GM21423 (cell line): ENCODE measurements at regions not wholly inside any gene's neighbourhood (a gene's known extent, or its start where the extent isn't known, plus 50 kb on each side); places are given as distances from the start of the nearest gene placed in this dataset.

ENCODE experiments used
- ATAC-seq: cut with Tn5 transposase; IDR thresholded peaks from one replicate; pipeline ENCODE4 v1.9.1; 2021; ENCODE audit warnings: mild to moderate bottlenecking, moderate library complexity; ENCODE audit not compliant: unreplicated experiment

DNA sequence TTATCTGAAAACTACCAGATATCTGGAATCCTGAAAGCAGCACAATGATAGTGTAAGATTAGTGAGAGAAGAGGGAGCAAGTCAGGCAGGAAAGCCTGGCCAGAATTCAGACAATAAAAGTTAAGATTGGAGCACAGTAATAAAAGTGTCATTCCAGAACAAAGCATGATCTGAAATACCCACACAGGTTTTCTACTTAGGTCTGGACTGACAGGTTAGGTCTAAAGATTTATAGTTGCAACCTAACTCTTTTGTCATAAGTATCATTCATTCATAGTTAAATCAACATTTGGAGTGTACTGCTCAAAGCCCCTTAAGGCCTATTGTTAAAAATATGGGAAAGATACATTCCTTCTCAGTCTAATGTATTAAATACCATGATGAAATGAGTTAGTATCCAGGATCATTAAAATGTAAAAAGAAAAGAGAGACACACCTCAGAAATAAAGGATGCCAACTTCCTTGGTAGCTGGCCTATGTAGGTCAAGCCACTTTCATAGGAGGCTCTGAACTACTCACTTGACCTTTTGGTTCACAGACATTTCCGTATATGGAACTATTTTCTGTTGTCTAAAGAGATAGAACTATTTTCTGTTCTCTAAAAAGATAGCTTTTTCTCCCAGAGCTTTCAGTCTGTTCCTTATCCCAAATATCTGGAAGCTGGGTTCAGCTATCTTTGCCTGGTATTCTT is 105.2 kb downstream of the FAS start:
- ATAC-seq = no peak

DNA sequence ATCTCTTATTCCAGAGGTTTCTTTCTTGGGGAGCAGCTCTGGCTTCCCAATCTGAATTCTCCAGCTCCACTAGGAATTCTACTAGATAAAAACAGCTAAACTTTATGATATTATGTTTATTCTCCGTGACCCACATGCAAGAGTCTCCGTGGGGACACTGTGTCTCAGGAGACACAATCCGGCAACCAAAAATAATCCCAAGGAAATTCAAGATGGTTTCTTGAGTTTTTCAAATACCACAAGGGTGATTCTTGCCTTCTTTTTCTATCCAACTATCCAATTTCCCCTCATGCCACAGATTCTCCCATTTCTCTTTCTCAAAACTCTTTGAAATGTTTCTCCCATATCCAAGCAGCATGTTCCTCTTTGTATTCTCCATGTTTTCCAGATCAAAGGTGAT is 103.1 kb downstream of the FAS start:
- ATAC-seq = no peak

DNA sequence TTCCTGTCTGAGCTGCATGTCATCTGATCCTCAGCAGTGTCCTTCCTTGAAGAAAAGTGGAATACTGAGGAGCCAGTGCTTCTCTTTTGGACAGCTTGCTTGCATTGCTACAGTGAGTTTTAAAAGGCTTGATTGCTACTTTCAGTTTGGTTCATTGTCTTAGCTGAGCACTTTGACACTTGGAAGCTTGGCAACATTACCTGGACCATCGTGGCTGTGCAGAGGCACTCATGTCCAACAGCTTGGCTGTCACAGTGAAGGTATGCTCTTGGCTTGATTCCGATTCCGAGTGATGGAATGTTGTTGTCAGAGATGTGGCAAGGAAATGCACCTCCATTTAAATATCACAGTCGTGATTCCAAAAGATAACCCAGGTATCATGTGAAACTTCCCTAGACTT is 102.4 kb downstream of the FAS start:
- ATAC-seq = no peak

DNA sequence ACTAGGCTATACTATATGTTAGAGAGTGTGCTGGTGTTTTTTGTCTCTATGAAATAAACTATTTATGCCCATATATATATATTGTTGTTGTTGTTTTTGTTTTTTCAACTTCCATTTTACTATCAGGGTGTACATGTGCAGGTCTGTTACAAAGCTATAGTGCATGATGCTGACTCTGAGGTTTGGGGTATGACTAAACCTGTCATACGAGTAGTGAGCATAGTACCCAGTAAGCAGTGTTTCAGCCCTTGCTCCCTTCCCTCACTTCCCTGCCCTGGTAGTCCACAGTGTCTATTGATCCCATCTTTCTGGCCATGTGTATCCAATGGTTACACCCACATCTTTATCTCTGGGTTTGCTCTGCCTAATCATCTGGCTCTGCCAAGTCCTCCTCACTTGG is 101.8 kb downstream of the FAS start:
- ATAC-seq = no peak

DNA sequence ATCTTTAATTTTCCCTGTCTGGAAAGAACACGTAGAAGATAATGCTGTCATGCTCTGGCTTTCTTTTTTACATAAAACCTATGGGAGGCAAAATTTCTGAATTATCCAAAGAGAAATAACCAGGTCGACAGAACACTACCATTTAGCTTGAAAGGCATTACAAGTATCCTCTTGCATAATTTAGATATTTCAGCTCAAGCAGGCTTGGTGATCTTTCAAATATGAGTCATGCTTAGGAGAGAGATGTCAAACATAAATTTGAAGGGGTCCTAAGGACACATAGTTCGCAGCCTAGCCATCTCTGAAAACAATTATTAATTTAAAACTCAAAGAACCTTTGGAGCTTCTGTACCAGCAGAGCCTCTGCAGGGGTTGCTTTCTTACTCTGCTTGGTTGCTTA is 100.9 kb downstream of the FAS start:
- no peak for ATAC-seq

DNA sequence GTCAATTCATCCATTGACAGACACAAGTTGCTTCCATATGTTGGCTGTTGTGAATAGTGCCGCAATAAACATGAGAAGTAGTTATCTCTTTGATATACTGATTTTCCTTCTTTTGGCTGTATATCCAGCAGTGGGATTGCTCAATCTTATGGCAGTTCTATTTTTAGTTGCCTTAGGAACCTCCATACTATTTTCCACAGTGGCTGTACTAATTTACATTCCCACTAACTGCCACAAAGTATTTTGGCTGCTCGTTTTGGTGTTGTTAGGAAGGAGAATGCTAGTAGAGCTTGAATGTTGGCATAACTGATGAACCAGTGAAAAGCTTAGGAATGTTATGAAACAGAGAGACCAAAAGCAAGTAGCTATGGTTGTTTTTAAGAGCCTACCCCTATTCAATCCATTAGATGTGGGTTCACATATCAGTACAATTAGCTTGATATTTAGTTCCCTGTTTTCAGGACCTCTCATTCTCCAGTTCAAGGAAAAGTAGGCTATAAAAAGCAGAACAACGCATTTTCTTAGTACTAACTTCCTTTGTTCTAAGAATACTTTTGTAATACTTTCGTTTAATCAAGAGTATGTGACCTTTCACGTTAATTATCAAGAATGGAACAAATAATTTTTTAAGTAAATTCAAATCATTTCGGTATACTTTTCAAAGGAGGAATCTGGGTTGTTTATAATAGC is 100.3 kb downstream of the FAS start:
- ATAC-seq = no peak

DNA sequence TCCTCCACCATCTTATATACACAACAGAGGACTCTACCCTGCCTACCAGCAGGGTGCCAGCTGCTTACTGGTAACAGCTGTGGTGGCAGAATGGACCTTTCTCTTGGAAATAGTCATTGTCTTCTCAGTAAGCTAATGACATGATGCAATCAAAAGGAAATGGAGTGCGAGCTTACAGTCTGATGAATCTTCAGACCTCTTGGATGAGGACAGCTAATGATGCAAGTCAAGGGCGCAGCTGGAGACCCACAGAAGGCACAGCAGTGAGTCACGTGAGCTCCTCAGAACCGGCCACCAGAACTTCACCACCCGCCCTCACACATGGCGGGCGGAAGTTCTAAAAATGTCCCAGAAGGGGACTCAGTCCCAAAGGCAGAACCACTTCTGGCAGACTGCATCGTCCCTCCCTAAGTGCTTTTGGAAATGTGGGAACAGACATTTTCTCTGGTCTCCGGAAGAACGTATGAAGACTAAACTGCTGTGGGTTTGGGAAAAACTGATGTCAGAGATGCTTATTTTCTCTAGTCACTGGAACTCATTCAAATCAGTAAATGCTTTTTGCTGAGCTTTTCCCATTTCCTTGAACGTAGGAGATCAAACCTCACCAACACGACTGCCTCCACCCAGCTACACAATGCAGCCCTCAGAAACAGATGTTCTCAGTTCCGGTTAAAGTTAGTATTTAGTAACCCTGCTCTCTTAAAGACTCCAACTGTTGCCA is 96.4 kb downstream of the FAS start:
- ATAC-seq = no peak

DNA sequence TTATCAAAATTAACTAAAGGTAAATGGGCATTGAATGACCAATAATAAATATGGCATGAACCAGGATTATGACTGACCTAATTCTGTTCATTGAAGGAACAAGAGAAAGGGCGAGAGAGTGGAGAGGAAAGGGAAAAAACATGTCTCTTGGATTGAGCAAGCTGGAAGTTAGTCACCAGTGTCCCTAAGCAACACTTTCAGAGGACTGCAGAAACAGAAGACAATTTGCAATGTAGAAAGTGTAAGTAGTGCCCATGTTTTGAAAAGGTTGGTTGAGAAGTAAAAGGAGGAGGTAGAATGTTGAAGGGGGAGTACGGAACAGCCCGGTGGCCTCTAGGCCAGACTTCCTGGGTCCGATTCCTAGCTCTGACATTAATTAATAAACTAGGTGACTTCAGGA is 94.6 kb downstream of the FAS start:
- ATAC-seq = no peak

DNA sequence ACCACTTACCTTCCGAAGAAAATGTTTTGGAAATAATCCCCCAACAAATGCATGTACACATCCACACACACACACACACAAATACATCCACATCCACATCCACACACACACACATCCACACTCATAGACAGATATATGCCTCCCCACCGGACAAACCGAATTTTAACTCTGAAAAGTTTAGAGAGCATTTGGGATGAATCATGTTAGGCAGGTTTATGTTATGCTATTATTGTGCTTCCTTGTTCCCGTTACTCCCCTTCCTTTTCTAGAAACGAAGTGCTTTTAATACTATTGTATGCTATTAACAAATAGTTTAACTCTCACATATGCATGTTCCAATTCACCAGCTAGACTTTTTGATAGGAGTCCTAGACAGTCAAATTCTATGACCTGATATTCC is 91.5 kb downstream of the FAS start:
- ATAC-seq = no peak

DNA sequence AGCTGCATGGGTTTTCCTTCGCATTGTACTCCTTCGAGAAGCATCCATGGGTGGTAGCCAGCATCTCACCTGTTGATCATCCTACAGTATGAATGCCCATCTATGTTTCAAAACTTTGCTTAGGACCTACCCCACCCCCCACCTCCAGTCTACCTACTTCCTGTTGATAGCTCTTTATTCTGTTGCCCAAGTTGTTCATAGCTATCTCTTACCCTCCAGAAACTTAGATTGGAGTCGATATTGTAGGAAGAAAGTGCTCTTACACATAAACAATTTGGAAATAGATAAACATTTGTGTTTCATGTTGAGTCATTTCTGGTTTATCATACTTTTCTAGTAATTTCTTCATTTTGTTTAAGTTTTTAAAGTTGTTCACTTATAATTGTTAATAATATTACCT is 90.1 kb downstream of the FAS start:
- no peak for ATAC-seq

DNA sequence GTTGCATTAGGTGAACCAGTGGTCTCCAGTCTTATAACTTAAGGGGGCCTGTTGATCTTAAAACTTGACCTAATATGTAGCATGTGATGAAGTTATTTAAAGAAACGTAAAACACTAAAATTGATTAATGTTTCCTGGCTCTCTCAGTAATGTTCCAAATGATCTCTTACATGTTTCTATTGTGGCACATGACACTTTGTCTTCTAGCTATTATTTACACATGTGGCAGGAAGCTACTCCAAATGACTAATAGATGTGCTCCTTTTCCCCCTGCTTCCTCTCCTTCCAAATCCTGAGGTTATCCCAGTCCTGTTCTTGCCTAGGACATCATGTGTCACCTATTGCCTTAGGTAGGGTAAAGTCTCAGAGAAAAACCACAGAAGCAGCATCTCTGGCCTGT is 89.4 kb downstream of the FAS start:
- no peak for ATAC-seq

DNA sequence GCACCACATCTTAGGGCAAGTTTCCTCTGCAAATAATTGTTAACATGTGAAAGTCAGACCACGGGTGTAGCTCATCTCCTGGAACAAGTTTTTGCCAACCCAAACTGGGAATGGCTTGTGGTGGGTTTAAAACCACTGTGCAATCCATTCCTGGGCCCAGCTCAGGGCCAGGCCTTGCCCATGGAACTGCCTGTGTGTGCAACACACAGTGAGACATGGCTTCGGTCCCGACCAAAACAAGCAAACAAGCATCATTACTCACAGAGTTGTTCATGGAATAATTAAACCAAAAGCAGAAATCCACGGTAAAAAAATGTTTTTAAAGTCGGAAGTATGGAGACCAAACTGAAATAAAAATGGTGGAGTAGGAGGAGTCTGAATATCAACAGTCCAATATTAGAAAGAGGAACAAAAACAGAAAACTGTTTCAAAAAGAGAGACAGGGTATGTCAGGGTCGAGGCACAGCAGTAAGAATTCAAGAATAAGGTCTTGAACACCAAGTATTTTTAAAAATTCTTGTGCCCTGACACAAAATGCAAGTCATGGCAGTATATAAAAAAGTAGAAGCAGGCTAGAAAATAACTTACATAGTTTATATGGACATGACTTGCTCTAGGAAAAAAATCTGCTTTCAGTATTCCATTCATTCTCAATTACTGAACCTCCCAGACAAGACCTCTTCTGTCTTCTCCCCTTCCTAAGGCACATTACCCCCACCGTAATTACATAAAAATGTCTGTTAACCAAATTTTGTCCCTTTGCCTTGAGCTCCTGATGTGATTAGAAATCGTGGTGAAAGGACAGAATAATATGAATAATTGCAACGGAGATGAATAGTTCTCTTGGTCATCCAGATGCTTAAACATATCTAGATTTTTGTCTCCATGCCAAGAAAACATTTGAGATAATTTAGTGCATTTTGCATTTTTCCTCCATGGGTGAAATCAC is 88.4 kb downstream of the FAS start:
- ATAC-seq = no peak

DNA sequence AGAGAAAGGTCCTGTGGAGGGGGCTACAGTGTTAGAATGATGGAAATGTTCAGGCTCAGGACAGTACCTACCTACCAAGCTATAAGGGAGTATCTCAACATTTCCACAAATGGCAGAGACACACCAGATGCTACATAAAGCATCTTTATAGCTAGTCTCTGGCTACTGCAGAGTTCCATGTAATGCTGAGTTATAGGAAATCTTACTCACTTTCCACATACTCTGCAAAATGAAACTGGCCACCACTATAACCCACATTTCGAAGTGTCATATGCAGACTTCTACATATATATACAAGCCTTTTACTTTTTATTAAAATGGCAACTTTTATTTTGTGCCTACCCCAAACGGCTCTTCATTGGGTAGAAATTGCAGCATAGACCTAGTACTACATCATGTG is 85.5 kb downstream of the FAS start:
- no peak for ATAC-seq

DNA sequence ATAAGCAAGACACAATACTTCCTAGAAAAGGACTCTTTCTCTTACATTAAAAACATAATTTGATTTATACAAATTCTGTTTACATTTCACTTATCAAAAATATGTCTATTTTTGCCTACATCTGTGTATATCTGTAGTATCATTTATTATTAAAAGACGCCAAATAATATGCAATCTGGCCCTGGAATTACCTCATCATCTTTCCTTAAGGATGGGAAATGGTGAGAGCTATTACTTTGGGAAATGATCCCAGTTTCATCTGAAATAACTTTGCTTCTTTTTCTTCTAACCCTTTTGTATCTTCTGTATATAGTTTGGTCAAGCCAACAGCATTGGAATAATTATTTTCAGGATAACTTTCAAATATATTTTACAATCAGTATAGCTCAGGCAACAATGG is 85.0 kb downstream of the FAS start:
- no peak for ATAC-seq

DNA sequence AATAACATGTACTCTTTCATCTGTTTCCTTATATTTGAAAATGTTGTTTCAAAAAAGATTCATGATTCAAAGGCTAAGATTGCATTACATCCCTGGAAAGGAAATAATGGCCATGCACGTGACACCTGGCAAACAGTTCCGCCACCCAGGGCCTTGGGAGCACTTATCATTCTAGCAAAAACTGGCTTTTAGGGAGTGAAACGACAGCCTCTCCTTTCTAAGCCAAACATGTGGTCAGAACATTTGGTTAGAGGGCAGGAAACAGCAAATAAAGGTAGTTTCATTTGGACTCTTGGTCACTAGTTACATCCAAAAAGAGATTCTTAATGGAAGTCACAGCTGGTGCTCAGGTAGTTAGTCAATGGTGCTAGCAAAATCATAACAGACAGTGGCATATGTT is 83.5 kb downstream of the FAS start:
- no peak for ATAC-seq

DNA sequence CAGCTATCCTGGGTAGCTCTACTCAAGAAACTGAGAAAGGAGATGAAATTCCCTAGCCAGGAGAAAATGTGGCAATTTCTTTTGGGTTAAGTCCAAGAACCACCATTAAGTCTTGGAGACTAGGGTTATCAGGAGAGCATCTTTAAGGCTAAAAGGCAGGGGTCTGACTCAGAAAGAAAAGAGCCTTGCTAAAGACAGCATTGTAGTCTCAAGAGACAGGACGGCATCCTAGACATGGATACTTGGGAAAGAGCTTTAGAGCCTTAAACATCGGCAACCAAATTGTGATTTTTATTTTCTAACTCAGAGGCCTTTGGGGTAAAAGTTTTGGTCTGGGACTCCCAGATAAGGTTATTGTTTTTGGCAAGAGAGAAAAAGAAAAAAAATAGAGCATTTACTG is 83.1 kb downstream of the FAS start:
- ATAC-seq = no peak

DNA sequence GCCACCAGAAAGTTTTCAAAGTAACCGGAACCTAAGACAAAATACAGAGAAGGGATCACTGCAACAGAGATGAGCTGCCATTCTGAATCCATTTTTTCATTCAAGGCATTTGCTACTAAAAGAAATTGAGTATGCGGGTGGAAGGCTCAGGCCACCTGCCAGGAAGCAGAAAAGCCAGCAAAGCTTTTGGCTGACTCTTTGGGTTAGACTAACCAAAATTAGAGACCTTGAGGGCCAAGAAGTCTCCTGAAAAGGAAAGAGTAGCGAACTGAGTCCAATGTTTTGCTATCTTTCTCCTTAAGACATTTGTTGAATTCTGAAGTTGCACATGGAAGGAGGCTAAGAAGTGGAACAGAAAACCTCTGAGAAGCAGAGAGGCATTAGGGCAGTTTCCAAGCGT is 79.0 kb downstream of the FAS start:
- ATAC-seq = no peak
